Panc1 (cell line): ENCODE measurements at regions not wholly inside any gene's neighbourhood (a gene's known extent, or its start where the extent isn't known, plus 50 kb on each side); places are given as distances from the start of the nearest gene placed in this dataset.

Experiments
- POLR2AphosphoS5 ChIP-seq: IDR thresholded peaks from 2 replicates; pipeline ENCODE4 v1.6.1; 2012; ENCODE audit warnings: mild to moderate bottlenecking, low read depth, low read length, moderate library complexity
- SIN3A ChIP-seq: IDR thresholded peaks from 2 replicates; pipeline ENCODE4 v1.6.1; 2012; ENCODE audit warnings: low read depth, mild to moderate bottlenecking, low read length, moderate library complexity, borderline replicate concordance; ENCODE audit not compliant: insufficient read depth
- TCF7L2 ChIP-seq: IDR thresholded peaks from 2 replicates; pipeline ENCODE4 v1.6.1; 2011; ENCODE audit warnings: mild to moderate bottlenecking, low read depth, low read length, inconsistent platforms
- TF ChIP-seq, protein P1 (sequence below): fragments of 450-650 bp; IDR thresholded peaks from 2 replicates; pipeline ENCODE4 v1.5.1; 2017; ENCODE audit warnings: mild to moderate bottlenecking
- TF ChIP-seq, protein P2 (sequence below), 2 experiments: IDR thresholded peaks; 2 replicates each; pipeline ENCODE4 v1.6.1; 2011 to 2012; ENCODE audit warnings: low read depth in 2 of 2, control low read depth in 1 of 2, low read length in 1 of 2, mild to moderate bottlenecking in 1 of 2, moderate library complexity in 1 of 2; ENCODE audit not compliant: insufficient read depth in 1 of 2

DNA sequence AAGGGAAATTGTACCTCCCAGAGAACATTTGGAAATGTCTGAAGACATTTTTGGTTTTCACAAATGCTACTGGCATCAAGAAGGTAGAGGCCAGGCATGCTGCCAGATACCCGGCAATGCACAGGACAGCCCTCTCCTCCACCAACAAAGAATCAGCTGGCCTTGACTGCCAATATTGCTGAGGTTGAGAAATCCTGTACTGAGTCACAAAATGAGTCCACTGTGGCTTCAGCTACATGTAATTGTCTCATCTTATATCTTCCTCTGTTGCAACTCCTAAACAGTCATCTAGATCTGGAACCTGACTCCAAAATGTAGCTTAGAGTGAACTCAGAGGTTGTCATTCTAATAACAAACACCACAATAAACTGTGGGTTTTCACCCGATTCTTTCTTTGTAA lies 327.5 kb upstream of the POGK start:
- TF ChIP-seq, protein P1, sequence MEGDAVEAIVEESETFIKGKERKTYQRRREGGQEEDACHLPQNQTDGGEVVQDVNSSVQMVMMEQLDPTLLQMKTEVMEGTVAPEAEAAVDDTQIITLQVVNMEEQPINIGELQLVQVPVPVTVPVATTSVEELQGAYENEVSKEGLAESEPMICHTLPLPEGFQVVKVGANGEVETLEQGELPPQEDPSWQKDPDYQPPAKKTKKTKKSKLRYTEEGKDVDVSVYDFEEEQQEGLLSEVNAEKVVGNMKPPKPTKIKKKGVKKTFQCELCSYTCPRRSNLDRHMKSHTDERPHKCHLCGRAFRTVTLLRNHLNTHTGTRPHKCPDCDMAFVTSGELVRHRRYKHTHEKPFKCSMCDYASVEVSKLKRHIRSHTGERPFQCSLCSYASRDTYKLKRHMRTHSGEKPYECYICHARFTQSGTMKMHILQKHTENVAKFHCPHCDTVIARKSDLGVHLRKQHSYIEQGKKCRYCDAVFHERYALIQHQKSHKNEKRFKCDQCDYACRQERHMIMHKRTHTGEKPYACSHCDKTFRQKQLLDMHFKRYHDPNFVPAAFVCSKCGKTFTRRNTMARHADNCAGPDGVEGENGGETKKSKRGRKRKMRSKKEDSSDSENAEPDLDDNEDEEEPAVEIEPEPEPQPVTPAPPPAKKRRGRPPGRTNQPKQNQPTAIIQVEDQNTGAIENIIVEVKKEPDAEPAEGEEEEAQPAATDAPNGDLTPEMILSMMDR, result no peak
- TF ChIP-seq POLR2AphosphoS5, result no peak
- TF ChIP-seq, protein P2, sequence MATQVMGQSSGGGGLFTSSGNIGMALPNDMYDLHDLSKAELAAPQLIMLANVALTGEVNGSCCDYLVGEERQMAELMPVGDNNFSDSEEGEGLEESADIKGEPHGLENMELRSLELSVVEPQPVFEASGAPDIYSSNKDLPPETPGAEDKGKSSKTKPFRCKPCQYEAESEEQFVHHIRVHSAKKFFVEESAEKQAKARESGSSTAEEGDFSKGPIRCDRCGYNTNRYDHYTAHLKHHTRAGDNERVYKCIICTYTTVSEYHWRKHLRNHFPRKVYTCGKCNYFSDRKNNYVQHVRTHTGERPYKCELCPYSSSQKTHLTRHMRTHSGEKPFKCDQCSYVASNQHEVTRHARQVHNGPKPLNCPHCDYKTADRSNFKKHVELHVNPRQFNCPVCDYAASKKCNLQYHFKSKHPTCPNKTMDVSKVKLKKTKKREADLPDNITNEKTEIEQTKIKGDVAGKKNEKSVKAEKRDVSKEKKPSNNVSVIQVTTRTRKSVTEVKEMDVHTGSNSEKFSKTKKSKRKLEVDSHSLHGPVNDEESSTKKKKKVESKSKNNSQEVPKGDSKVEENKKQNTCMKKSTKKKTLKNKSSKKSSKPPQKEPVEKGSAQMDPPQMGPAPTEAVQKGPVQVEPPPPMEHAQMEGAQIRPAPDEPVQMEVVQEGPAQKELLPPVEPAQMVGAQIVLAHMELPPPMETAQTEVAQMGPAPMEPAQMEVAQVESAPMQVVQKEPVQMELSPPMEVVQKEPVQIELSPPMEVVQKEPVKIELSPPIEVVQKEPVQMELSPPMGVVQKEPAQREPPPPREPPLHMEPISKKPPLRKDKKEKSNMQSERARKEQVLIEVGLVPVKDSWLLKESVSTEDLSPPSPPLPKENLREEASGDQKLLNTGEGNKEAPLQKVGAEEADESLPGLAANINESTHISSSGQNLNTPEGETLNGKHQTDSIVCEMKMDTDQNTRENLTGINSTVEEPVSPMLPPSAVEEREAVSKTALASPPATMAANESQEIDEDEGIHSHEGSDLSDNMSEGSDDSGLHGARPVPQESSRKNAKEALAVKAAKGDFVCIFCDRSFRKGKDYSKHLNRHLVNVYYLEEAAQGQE (IDR thresholded peaks at IDR 0.05; ENCODE audit: insufficient read depth in 1 of 2, low read depth in 2 of 2, low read length in 1 of 2), result no peak
- no peak for TF ChIP-seq TCF7L2
- no peak for TF ChIP-seq SIN3A
